ENCODE measurements at regions not wholly inside any gene's neighbourhood (a gene's known extent, or its start where the extent isn't known, plus 50 kb on each side); places are given as distances from the start of the nearest gene placed in this dataset.

- Histone ChIP-seq H3K36me3 (ENCODE audit: control insufficient read depth, insufficient read depth, low read length) (no peaks in the 10 kb centered on the region), H3K4me3 (ENCODE audit: low read depth in 2 of 2, low read length in 2 of 2) (no peak overlapping the region), H3K27me3 (ENCODE audit: control insufficient read depth, insufficient read depth, low read length) (no peaks in the 10 kb centered on the region), H3K9me3 (ENCODE audit: control insufficient read depth, insufficient read depth, low read depth, low read length) (no peaks in the 10 kb centered on the region), H3K4me1 (ENCODE audit: control insufficient read depth, insufficient read depth, low read length) (no peaks in the 10 kb centered on the region), H3K27ac (ENCODE audit: low read length) (no peak overlapping the region)
- no peak for DNase-seq (ENCODE audit: low read depth, low spot score)
- intact Hi-C loops (cut with micrococcal nuclease; ENCODE audit: unreplicated experiment) (no loop called here), in situ Hi-C loops (cut with HindIII; ENCODE audit: low pct_unique_long_range_greater_than_20kb, low sequenced_read_pairs) (no loop called here)
- TF ChIP-seq REST (IDR thresholded peaks at IDR 0.05; ENCODE audit: insufficient read depth in 1 of 2, low read depth in 2 of 2, low read length in 1 of 2) (no peak), CTCF (IDR thresholded peaks at IDR 0.05) (no peak), POLR2AphosphoS5 (IDR thresholded peaks at IDR 0.05; ENCODE audit: low read depth, low read length) (no peak), TCF7L2 (IDR thresholded peaks at IDR 0.05; ENCODE audit: low read depth, low read length) (no peak), SIN3A (IDR thresholded peaks at IDR 0.05; ENCODE audit: borderline replicate concordance, insufficient read depth, low read depth, low read length) (no peak)
- BruUV-seq (replicated peaks): no TSS peak
- ChIA-PET CTCF (no interaction called here), POLR2A (no interaction called here)
- ATAC-seq: no peak
These were observed 130.9 kb downstream of the SLC16A9 start for GRCh38 chr10:59578741-59579140.

GRCh38 chr10:59577984-59578383, 131.7 kb downstream of the SLC16A9 start:
- DNase-seq (ENCODE audit: low read depth, low spot score): no peak
- H3K4me3 ChIP-seq (ENCODE audit: low read depth in 2 of 2, low read length in 2 of 2): no peak overlapping the region
- no TSS peak for BruUV-seq (replicated peaks)
- ChIA-PET CTCF (no interaction called here), POLR2A (no interaction called here)
- no peaks in the 10 kb centered on the region for H3K27me3 ChIP-seq (ENCODE audit: control insufficient read depth, insufficient read depth, low read length)
- no peak for TF ChIP-seq SIN3A (IDR thresholded peaks at IDR 0.05; ENCODE audit: borderline replicate concordance, insufficient read depth, low read depth, low read length)
- no peak for TF ChIP-seq REST (IDR thresholded peaks at IDR 0.05; ENCODE audit: insufficient read depth in 1 of 2, low read depth in 2 of 2, low read length in 1 of 2)
- no peak for TF ChIP-seq CTCF (IDR thresholded peaks at IDR 0.05)
- no peak for TF ChIP-seq POLR2AphosphoS5 (IDR thresholded peaks at IDR 0.05; ENCODE audit: low read depth, low read length)
- TF ChIP-seq TCF7L2 (IDR thresholded peaks at IDR 0.05; ENCODE audit: low read depth, low read length): no peak
- in situ Hi-C loops (cut with HindIII; ENCODE audit: low pct_unique_long_range_greater_than_20kb, low sequenced_read_pairs): no loop called here
- no peaks in the 10 kb centered on the region for H3K36me3 ChIP-seq (ENCODE audit: control insufficient read depth, insufficient read depth, low read length)
- H3K27ac ChIP-seq (ENCODE audit: low read length): no peak overlapping the region
- ATAC-seq: no peak
- intact Hi-C loops (cut with micrococcal nuclease; ENCODE audit: unreplicated experiment): no loop called here
- no peaks in the 10 kb centered on the region for H3K9me3 ChIP-seq (ENCODE audit: control insufficient read depth, insufficient read depth, low read depth, low read length)
- H3K4me1 ChIP-seq (ENCODE audit: control insufficient read depth, insufficient read depth, low read length): no peaks in the 10 kb centered on the region

All from Panc1 (cell line).